A673 (cell line): ENCODE measurements at regions not wholly inside any gene's neighbourhood (a gene's known extent, or its start where the extent isn't known, plus 50 kb on each side); places are given as distances from the start of the nearest gene placed in this dataset.

Experiments
- CTCF ChIP-seq: fragments of 300-800, 200-600 bp; sonication (generic); conservative IDR thresholded peaks from 2 replicates; pipeline ENCODE4 v1.5.1; 2017; ENCODE audit warnings: low read depth, mild to moderate bottlenecking, antibody characterized with exemption, low read length, moderate library complexity, mixed read lengths
- EZH2 ChIP-seq: fragments of 200-600 bp; sonication (generic); IDR thresholded peaks from 2 replicates; pipeline ENCODE4 v1.6.1; 2017; ENCODE audit warnings: borderline replicate concordance, low read depth, mild to moderate bottlenecking, mixed read lengths, antibody characterized with exemption, low read length; ENCODE audit not compliant: poor library complexity, severe bottlenecking

- no peak for TF ChIP-seq CTCF
- TF ChIP-seq EZH2 = no peak
These were observed 207.3 kb upstream of the SOX11 start for GRCh38 chr2:5484868-5485267.
